HG02938 (cell line): ENCODE measurements at regions not wholly inside any gene's neighbourhood (a gene's known extent, or its start where the extent isn't known, plus 50 kb on each side); places are given as distances from the start of the nearest gene placed in this dataset.
"Not testable (repeated sequence)": the region's sequence is repeated elsewhere in the genome, so short reads cannot be mapped to it uniquely, and the experiment has no call there.

Experiments used
- ATAC-seq: cut with Tn5 transposase; IDR thresholded peaks from one replicate; pipeline ENCODE4 v1.9.1; 2021; ENCODE audit warnings: mild to moderate bottlenecking, moderate library complexity; ENCODE audit not compliant: unreplicated experiment

GRCh38 chr17:70278844-70279462 lies 109.6 kb downstream of the KCNJ2 start:
- no peak for ATAC-seq

- no peak for ATAC-seq
Measured at GRCh38 chr17:70286391-70286790, 117.1 kb downstream of the KCNJ2 start.

- no peak for ATAC-seq
Measured at GRCh38 chr17:70288540-70289290, 119.4 kb downstream of the KCNJ2 start.

- no peak for ATAC-seq
Measured at GRCh38 chr17:70290770-70291169, 121.4 kb downstream of the KCNJ2 start.

- no peak for ATAC-seq
Measured at GRCh38 chr17:70292366-70292765, 123.0 kb downstream of the KCNJ2 start.

GRCh38 chr17:70293564-70294310 lies 124.4 kb downstream of the KCNJ2 start:
- ATAC-seq: not testable (repeated sequence)

- no peak for ATAC-seq
Measured at GRCh38 chr17:70295329-70295728, 126.0 kb downstream of the KCNJ2 start.

GRCh38 chr17:70295731-70296130 lies 126.4 kb downstream of the KCNJ2 start:
- no peak for ATAC-seq

GRCh38 chr17:70296456-70296855 lies 127.1 kb downstream of the KCNJ2 start:
- no peak for ATAC-seq

GRCh38 chr17:70297397-70297796 lies 128.1 kb downstream of the KCNJ2 start:
- ATAC-seq: no peak

GRCh38 chr17:70298929-70299531 lies 129.7 kb downstream of the KCNJ2 start:
- no peak for ATAC-seq

- no peak for ATAC-seq
Measured at GRCh38 chr17:70307430-70308225, 138.3 kb downstream of the KCNJ2 start.

- ATAC-seq: no peak
Measured at GRCh38 chr17:70308618-70309017, 139.3 kb downstream of the KCNJ2 start.

- no peak for ATAC-seq
Measured at GRCh38 chr17:70310221-70310672, 140.9 kb downstream of the KCNJ2 start.

- ATAC-seq: peak; percentile 45
Measured at GRCh38 chr17:70313086-70313852, 143.9 kb downstream of the KCNJ2 start.

GRCh38 chr17:70314096-70314495 lies 144.8 kb downstream of the KCNJ2 start:
- ATAC-seq: no peak

GRCh38 chr17:70314506-70314905 lies 145.2 kb downstream of the KCNJ2 start:
- ATAC-seq: no peak

- ATAC-seq: no peak
Measured at GRCh38 chr17:70317421-70317820, 148.1 kb downstream of the KCNJ2 start.

GRCh38 chr17:70318051-70318450 lies 148.7 kb downstream of the KCNJ2 start:
- no peak for ATAC-seq

GRCh38 chr17:70319516-70319915 lies 150.2 kb downstream of the KCNJ2 start:
- no peak for ATAC-seq
